HT-29 (cell line): ENCODE measurements at regions not wholly inside any gene's neighbourhood (a gene's known extent, or its start where the extent isn't known, plus 50 kb on each side); places are given as distances from the start of the nearest gene placed in this dataset.
"Not testable (repeated sequence)": the region's sequence is repeated elsewhere in the genome, so short reads cannot be mapped to it uniquely, and the experiment has no call there.

ENCODE experiments used
- DNase-seq: peaks from one replicate; pipeline ENCODE4 v3.0.0-alpha.2; 2015; ENCODE audit warnings: low spot score

DNA sequence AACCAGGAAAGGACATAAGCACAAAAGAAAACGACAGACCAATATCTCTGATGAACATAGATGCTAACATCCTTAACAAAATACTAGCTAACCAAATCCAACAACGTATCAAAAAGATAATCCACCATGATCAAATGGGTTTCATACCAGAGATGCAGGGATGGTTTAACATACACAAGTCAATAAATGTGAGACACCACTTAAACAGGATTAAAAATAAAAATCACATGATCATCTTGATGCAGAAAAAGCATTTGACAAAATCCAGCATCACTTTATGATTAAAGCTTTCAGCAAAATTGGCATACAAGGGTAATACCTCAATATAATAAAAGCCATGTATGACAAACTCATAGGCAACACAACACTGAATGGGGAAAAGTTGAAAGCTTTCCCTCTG, 138.4 kb downstream of the ADCYAP1 start:
- DNase-seq, result not testable (repeated sequence)

- no peak for DNase-seq
These were observed 141.0 kb downstream of the ADCYAP1 start for GRCh38 chr18:1045658-1046057.

DNA sequence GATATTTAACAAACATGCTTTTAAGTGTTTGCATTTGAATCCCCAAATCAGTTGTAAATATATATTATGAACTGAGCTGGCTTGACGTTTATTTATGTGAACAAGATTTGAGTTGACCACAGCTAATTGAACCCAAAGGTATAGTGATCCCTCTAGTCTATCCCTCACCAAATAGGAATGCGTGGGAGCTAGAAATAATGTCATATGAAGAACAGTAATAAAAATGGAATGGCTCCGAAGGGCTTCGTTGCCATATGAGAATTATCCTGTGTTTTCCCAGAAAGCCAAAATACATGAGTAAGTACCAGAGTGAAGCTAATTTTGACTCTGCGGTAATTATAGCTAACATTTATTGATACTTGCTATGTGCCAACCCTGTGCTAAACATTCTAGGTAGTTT, 142.7 kb downstream of the ADCYAP1 start:
- no peak for DNase-seq

DNA sequence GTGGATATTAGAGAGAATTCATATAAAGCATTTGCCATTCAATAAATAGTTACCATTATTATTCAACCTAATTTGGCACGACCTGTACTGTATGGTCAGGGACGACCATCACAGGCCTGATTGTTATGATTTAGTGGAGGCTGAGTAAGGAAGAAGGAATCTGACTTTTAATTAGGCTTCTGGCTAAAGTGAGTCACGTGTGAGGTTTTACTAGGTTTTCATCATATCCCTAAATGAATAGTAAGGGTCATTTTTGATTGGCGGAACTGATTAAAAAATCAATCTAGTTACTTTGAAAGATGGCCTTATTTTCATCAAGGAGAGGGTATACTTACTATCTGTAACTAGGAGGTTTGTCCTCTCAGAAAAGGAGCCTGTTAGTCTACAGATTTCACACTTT, 143.4 kb downstream of the ADCYAP1 start:
- no peak for DNase-seq

GRCh38 chr18:1049173-1049572, 144.5 kb downstream of the ADCYAP1 start:
- DNase-seq, result no peak

DNA sequence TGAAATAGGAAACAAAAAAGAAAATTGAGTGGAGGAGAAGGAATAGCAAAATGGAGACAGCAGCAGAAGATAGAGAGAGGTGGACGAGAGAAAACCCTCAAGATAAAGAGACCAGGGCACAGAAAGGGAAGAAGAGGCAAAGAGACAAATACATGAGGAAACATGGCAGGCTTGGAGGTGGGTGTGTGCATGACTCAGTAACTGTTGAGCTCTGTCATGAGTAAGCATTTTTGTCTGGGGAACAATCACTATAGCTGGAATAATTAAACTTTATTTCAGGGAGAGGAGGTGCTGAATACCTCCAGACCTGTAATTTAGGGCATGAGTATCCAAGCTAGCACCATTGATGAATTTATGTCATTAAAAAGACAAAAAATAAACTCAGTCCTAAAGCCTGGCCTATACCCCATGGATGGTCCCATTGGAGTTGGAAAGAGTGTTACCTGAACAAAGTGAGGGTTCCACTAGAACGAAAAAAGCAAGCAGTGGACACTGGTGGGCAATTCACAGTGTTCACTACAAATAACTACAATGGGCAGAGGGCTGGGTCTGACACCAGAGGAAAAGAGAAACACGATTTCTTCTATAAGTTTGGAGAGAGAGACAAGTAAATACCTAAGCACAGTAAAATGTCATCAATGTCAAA, 145.5 kb downstream of the ADCYAP1 start:
- no peak for DNase-seq

- DNase-seq, result no peak
These were observed 147.6 kb downstream of the ADCYAP1 start for GRCh38 chr18:1052301-1052700.

DNA sequence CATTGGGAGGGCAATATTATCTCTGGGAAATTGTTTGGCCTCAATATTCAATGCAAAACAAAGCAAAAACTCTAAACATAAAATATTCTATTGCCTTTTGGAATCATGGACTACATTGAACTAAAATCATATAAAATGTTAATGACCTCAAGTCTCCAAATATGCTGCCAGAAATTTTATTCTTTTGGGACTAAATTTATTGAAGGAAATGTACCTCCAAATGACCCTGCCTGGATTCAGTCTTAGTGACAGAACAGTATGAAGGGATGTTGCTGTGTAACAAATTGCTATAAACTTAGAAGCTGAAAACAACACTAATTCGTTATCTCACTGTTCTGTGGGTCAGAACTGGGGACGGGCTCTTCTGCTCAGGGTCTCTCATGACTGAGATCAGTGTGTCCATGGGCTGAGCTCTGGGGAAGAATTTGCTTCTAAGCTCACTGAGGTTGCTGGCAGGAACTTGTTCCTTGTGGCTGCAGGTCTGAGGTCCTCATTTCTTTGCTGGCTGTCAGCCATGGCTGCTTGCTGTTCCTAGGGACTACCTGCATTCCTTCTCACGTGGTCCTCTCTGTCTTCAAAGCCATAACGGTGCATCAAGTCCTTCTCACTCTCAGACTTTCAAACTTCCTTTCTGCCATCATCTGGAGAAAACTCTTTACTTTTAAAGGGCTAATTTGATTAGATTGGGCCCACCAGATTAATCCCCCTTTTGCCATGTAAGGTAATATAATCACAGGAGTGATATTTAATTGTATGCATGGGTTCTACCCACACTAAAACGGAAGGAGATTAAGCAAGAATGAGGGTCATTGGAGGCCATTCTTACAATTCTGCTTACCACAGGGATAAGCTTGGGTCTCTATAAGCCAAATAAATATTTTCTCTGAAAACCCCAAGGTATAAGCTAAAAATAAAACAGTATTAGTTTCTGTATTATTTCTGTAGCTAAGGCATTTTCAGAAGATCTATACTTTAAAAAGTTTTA, 149.0 kb downstream of the ADCYAP1 start:
- no peak for DNase-seq

GRCh38 chr18:1056404-1056803, 151.7 kb downstream of the ADCYAP1 start:
- no peak for DNase-seq

- no peak for DNase-seq
These were observed 152.7 kb downstream of the ADCYAP1 start for GRCh38 chr18:1057367-1057766.

DNA sequence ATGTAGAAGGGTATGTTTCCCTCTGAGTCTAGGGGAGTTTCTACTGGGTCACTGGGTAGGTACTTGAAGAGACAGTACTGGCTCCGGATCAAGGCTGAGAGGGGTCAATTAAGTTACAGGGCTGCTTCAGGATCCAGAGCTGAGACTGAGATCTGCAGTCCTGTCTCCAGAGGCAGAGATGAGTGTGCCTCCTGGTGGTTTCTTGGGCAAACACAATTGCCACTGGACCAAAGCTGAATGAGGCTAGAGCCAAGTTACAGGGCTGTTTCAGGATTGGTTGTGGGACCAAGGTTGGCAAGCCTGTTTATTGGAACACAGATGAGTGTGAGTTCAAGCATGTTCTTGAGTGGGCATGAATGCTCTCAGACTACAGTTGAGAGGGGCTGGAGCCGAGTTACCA, 157.9 kb downstream of the ADCYAP1 start:
- no peak for DNase-seq

DNA sequence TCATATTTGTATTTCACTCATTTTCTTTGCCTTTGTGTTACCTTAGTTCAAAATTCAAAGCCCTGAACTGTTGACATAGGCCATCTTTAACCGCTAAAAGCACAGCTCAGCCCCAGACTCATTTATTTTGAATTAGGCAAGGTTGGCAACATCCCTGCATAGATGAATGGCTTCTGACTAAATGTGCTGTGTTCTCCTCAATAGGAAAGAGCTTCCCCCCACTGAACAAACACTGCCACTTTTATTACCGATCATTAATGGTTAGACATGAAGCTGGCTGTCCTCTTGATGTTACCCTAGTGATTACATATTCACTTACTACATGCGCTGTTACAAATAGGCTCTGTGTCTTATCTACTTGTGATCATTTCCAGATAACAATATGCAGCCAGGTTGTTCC, 170.7 kb downstream of the ADCYAP1 start:
- no peak for DNase-seq

GRCh38 chr18:1075876-1076275, 171.2 kb downstream of the ADCYAP1 start:
- DNase-seq, result no peak

DNA sequence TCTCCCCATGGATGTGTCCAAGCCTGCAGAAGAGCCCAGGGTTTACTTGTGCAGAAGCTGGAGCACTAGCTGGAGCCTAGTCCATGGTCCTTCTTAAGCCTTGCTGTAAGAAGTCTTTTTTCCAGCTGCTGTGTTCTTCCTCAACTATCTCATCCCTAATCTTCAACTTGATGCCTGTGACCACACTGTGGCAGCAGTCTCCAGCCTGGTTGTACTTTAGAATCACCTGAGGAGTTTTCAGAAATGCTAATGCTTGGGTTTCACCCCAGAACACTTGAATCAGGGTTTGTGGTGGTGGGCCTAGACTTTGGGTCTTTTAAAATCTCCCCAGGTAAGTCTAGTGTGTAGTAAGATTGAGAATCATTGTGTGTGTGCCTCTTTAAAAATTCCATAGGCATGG, 173.6 kb downstream of the ADCYAP1 start:
- DNase-seq, result peak; percentile 10

DNA sequence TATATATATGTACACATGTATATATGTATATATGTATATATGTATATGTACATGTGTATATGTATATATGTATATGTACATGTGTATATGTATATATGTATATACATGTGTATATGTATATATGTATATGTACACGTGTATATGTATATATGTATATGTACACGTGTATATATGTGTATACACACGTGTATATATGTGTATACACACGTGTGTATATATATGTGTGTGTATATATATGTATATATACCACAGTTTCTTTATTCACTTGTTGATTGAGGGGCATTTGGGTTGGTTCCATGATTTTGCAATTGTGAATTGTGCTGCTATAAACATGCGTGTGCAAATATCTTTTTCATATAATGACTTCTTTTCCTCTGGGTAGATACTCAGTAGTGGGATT, 179.0 kb downstream of the ADCYAP1 start:
- DNase-seq, result not testable (repeated sequence)

GRCh38 chr18:1090758-1091157, 186.1 kb downstream of the ADCYAP1 start:
- no peak for DNase-seq

- DNase-seq, result peak; percentile 44
These were observed 187.6 kb downstream of the ADCYAP1 start for GRCh38 chr18:1092228-1092627.

DNA sequence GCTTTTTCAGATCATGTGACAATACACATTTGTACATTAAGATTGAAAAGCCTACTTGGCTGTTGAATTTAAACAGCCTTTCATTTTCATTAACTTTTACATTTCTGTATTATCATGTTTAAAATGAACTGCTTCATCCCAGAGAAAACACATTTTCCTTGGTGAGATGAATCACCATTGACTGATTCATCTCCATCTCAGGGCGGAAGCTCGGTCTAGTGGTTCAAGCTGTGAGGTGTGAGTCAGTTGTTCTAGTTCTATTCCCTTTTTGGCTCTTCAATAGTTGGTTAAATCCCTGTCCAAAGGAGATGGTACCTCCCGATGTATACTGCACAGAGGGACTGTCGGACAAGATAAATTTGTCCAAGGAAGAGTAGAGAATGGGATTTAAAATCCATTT, 189.7 kb downstream of the ADCYAP1 start:
- no peak for DNase-seq

GRCh38 chr18:1097991-1098735, 193.5 kb downstream of the ADCYAP1 start:
- not testable (repeated sequence) for DNase-seq

DNA sequence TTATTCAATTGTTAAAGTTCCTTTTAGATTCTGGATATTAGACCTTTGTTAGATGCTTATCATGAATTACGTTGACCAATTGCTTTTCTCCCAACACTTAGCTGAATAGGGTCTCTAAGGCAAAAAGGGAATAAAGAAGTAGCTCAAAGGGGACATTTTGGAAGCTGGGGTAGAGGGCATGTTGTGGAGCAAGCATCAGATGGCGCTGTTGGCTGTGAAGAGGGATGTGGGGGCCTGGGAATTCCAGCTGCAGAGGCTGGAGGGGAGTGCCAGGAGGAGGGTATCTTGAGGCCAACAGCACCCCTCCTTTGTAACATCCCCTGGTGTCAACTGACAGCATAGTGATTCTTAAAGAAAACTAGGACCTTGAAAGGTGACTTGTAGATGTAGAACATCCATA, 198.2 kb downstream of the ADCYAP1 start:
- no peak for DNase-seq

DNA sequence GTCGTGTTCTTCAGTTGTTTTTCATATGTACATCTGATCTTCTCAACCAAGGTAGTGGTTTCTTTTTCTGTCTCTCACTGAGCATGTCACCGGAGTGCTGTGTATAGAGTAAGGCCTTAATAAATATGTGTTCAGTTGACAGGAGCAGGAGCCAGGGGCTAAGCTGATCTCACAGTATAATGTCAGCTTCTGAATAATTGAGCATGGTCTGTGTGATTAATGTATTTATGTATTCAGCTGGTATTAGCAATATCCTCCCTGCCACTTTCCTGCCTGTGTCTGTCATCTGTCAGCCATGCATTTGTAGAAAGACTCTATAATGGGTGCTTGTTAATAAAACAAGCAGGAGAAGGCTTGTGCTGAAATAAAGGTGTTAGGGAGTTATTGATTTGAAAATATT, 198.9 kb downstream of the ADCYAP1 start:
- no peak for DNase-seq

DNA sequence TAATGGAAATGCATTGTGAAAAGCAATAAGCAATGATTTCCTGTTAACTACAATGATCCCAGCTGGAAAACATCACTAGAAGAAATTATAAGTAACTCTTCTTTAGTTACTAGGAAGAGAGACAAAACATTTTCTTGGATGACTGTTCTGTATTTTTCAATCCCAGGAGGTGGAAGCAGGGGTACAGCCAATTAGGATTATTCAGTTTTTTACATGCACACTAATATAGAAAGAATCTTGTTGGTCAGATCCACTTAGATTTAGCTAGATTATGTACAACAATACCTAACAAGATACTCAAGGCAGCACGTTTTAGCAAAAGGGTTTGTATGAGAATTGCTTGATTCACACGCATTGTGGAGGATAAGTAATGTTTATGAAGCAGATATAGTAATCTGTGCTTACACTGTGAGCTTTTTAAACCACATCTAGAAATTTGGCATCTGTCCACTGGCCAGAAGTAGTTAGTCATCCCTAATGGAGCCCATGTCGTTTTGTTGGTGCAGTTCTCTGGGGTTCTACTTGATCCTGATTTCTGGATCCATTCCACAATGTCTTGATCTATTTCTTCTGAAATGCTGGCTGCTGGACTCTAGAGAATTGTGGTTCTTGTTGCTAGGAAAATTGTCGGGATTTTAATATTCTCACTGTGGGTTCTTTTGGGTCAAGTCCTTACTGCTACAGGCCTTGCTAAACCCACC, 199.7 kb downstream of the ADCYAP1 start:
- DNase-seq, result no peak
